ENCODE measurements at regions not wholly inside any gene's neighbourhood (a gene's known extent, or its start where the extent isn't known, plus 50 kb on each side); places are given as distances from the start of the nearest gene placed in this dataset.

- CTCF ChIA-PET (ENCODE audit: partially characterized antibody) = no interaction called here
- H3K36me3 Mint-ChIP-seq = no peaks in the 10 kb centered on the region
- peaks cover 0 to 15% (median 9%) of the 10 kb centered on the region in 8 donors for H3K9me3 Mint-ChIP-seq
- no peak overlapping the region for H3K27ac ChIP-seq (ENCODE audit: low read depth, low read length)
- H3K9me3 ChIP-seq (ENCODE audit: control insufficient read depth in 1 of 2, low read length in 2 of 2) = no peaks in the 10 kb centered on the region
- intact Hi-C loops (cut with micrococcal nuclease) = no loop called here
- H3K27me3 Mint-ChIP-seq = no peaks in the 10 kb centered on the region
- H3K36me3 ChIP-seq (ENCODE audit: insufficient read depth, low read length) = no peaks in the 10 kb centered on the region
- DNase-seq = no peak
- H3K27ac Mint-ChIP-seq = no peak overlapping the region
- no peaks in the 10 kb centered on the region for H3K4me1 Mint-ChIP-seq
- no peak overlapping the region for H3K4me3 ChIP-seq (ENCODE audit: low read length in 2 of 2)
- H3K4me1 ChIP-seq (ENCODE audit: insufficient read depth, low read length) = no peaks in the 10 kb centered on the region
- POLR2A ChIA-PET (ENCODE audit: partially characterized antibody) = no interaction called here
- H3K4me3 Mint-ChIP-seq = no peak overlapping the region
- no peaks in the 10 kb centered on the region for H3K27me3 ChIP-seq (ENCODE audit: insufficient read depth, low read length)
Observed at GRCh38 chr12:72792889-72793288, 520.7 kb downstream of the TRHDE start.

- H3K9me3 Mint-ChIP-seq = peaks cover 0 to 15% (median 9%) of the 10 kb centered on the region in 8 donors
- Histone ChIP-seq H3K27me3 (ENCODE audit: insufficient read depth, low read length) (no peaks in the 10 kb centered on the region), H3K27ac (ENCODE audit: low read depth, low read length) (no peak overlapping the region), H3K4me1 (ENCODE audit: insufficient read depth, low read length) (no peaks in the 10 kb centered on the region), H3K9me3 (ENCODE audit: control insufficient read depth in 1 of 2, low read length in 2 of 2) (no peaks in the 10 kb centered on the region), H3K4me3 (ENCODE audit: low read length in 2 of 2) (no peak overlapping the region), H3K36me3 (ENCODE audit: insufficient read depth, low read length) (no peaks in the 10 kb centered on the region)
- no peak overlapping the region for H3K4me3 Mint-ChIP-seq
- intact Hi-C loops (cut with micrococcal nuclease) = no loop called here
- no peaks in the 10 kb centered on the region for H3K36me3 Mint-ChIP-seq
- POLR2A ChIA-PET (ENCODE audit: partially characterized antibody) = no interaction called here
- H3K4me1 Mint-ChIP-seq = no peaks in the 10 kb centered on the region
- no peaks in the 10 kb centered on the region for H3K27me3 Mint-ChIP-seq
- CTCF ChIA-PET (ENCODE audit: partially characterized antibody) = no interaction called here
- DNase-seq = no peak
- no peak overlapping the region for H3K27ac Mint-ChIP-seq
Observed at GRCh38 chr12:72793796-72794195, 521.6 kb downstream of the TRHDE start.

- no peaks in the 10 kb centered on the region for H3K36me3 ChIP-seq (ENCODE audit: insufficient read depth, low read length)
- H3K27me3 ChIP-seq (ENCODE audit: insufficient read depth, low read length) = no peaks in the 10 kb centered on the region
- H3K4me1 Mint-ChIP-seq = no peaks in the 10 kb centered on the region
- no peaks in the 10 kb centered on the region for H3K4me1 ChIP-seq (ENCODE audit: insufficient read depth, low read length)
- POLR2A ChIA-PET (ENCODE audit: partially characterized antibody) = no interaction called here
- no peak overlapping the region for H3K27ac ChIP-seq (ENCODE audit: low read depth, low read length)
- no peaks in the 10 kb centered on the region for H3K9me3 ChIP-seq (ENCODE audit: control insufficient read depth in 1 of 2, low read length in 2 of 2)
- intact Hi-C loops (cut with micrococcal nuclease) = no loop called here
- H3K27me3 Mint-ChIP-seq = no peaks in the 10 kb centered on the region
- H3K4me3 Mint-ChIP-seq = no peak overlapping the region
- H3K4me3 ChIP-seq (ENCODE audit: low read length in 2 of 2) = no peak overlapping the region
- DNase-seq = no peak
- peaks cover 8 to 42% (median 23%) of the 10 kb centered on the region in 8 donors for H3K9me3 Mint-ChIP-seq
- H3K27ac Mint-ChIP-seq = no peak overlapping the region
- peaks cover 0 to 2% of the 10 kb centered on the region in 2 donors for H3K36me3 Mint-ChIP-seq
- CTCF ChIA-PET (ENCODE audit: partially characterized antibody) = no interaction called here
Observed at GRCh38 chr12:72815421-72815820, 543.3 kb downstream of the TRHDE start.

DNA sequence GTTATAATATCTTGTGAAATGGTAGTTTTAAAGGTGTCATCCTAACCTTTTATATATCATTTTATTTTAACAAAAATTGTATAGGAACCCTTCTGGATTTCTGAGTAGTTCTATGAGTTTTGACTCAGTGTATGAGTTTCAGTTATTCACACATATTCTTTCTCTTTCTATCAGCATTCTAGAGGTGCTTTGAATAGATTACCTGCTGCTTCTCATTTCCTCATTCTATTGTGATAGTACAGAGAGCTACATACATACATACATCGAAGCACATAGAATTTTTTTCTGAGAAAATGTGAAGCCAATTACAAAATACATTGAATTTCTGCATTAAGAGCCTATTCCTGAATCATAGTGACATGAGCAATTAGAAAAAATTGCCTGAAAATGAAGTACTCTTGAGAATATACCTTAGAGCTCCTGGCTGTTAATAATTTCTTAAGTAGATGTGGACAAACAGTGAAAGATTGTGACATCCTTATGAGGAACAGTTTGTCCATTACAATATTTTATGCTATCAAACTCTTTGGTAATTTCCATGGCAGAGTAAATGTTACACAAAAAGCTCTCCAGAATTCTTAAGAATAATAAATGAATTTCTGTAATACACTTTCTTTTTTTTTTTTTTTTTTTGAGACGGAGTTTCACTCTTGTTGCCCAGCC is 556.6 kb downstream of the TRHDE start:
- Mint-ChIP-seq H3K27me3 (no peaks in the 10 kb centered on the region), H3K36me3 (no peaks in the 10 kb centered on the region), H3K9me3 (peaks cover 0 to 8% (median 2%) of the 10 kb centered on the region in 8 donors), H3K4me3 (no peak overlapping the region), H3K4me1 (no peaks in the 10 kb centered on the region), H3K27ac (no peak overlapping the region)
- intact Hi-C loops (cut with micrococcal nuclease) = no loop called here
- ChIA-PET POLR2A (ENCODE audit: partially characterized antibody) (no interaction called here), CTCF (ENCODE audit: partially characterized antibody) (no interaction called here)
- H3K4me1 ChIP-seq (ENCODE audit: insufficient read depth, low read length) = no peaks in the 10 kb centered on the region
- DNase-seq = no peak
- no peaks in the 10 kb centered on the region for H3K36me3 ChIP-seq (ENCODE audit: insufficient read depth, low read length)
- H3K9me3 ChIP-seq (ENCODE audit: control insufficient read depth in 1 of 2, low read length in 2 of 2) = no peaks in the 10 kb centered on the region
- H3K4me3 ChIP-seq (ENCODE audit: low read length in 2 of 2) = no peak overlapping the region
- no peak overlapping the region for H3K27ac ChIP-seq (ENCODE audit: low read depth, low read length)
- H3K27me3 ChIP-seq (ENCODE audit: insufficient read depth, low read length) = no peaks in the 10 kb centered on the region

GRCh38 chr12:72829838-72830237 is 557.7 kb downstream of the TRHDE start:
- Histone ChIP-seq H3K9me3 (ENCODE audit: control insufficient read depth in 1 of 2, low read length in 2 of 2) (no peaks in the 10 kb centered on the region), H3K27me3 (ENCODE audit: insufficient read depth, low read length) (no peaks in the 10 kb centered on the region), H3K4me3 (ENCODE audit: low read length in 2 of 2) (no peak overlapping the region), H3K4me1 (ENCODE audit: insufficient read depth, low read length) (no peaks in the 10 kb centered on the region), H3K27ac (ENCODE audit: low read depth, low read length) (no peak overlapping the region), H3K36me3 (ENCODE audit: insufficient read depth, low read length) (no peaks in the 10 kb centered on the region)
- Mint-ChIP-seq H3K27me3 (no peaks in the 10 kb centered on the region), H3K9me3 (peaks cover 0 to 8% (median 3%) of the 10 kb centered on the region in 8 donors), H3K4me1 (no peaks in the 10 kb centered on the region), H3K4me3 (no peak overlapping the region), H3K36me3 (no peaks in the 10 kb centered on the region), H3K27ac (no peak overlapping the region)
- DNase-seq = no peak
- ChIA-PET CTCF (ENCODE audit: partially characterized antibody) (no interaction called here), POLR2A (ENCODE audit: partially characterized antibody) (no interaction called here)
- intact Hi-C loops (cut with micrococcal nuclease) = no loop called here

GRCh38 chr12:72832024-72832423 is 559.9 kb downstream of the TRHDE start:
- Mint-ChIP-seq H3K4me1 (no peaks in the 10 kb centered on the region), H3K27me3 (no peaks in the 10 kb centered on the region), H3K4me3 (no peak overlapping the region), H3K9me3 (peaks cover 0 to 4% (median under 1%) of the 10 kb centered on the region in 8 donors), H3K36me3 (no peaks in the 10 kb centered on the region), H3K27ac (no peak overlapping the region)
- Histone ChIP-seq H3K27me3 (ENCODE audit: insufficient read depth, low read length) (no peaks in the 10 kb centered on the region), H3K36me3 (ENCODE audit: insufficient read depth, low read length) (no peaks in the 10 kb centered on the region), H3K4me3 (ENCODE audit: low read length in 2 of 2) (no peak overlapping the region), H3K27ac (ENCODE audit: low read depth, low read length) (no peak overlapping the region), H3K4me1 (ENCODE audit: insufficient read depth, low read length) (no peaks in the 10 kb centered on the region), H3K9me3 (ENCODE audit: control insufficient read depth in 1 of 2, low read length in 2 of 2) (no peaks in the 10 kb centered on the region)
- ChIA-PET POLR2A (ENCODE audit: partially characterized antibody) (no interaction called here), CTCF (ENCODE audit: partially characterized antibody) (no interaction called here)
- intact Hi-C loops (cut with micrococcal nuclease) = no loop called here
- DNase-seq = no peak

DNA sequence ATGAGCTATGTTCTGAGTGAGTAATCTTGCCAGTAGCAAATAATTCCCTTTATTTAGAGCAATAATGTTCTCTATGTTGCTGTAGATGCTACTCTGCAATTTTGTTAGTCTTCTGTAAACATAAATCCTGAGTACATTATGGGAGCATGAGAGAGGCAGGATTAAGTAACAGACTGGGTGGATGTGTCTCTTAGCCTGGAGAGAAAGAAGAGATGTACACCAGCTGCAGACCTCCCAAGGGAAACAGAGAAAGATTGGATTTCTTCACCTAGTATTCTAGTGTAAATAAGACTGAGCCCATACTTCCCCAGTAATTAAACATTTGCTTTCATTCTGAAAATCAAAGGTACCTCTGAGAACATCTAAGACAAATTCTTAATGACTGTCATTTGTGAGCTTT is 564.0 kb downstream of the TRHDE start:
- Histone ChIP-seq H3K4me3 (ENCODE audit: low read length in 2 of 2) (no peak overlapping the region), H3K9me3 (ENCODE audit: control insufficient read depth in 1 of 2, low read length in 2 of 2) (no peaks in the 10 kb centered on the region), H3K36me3 (ENCODE audit: insufficient read depth, low read length) (no peaks in the 10 kb centered on the region), H3K27me3 (ENCODE audit: insufficient read depth, low read length) (no peaks in the 10 kb centered on the region), H3K4me1 (ENCODE audit: insufficient read depth, low read length) (no peaks in the 10 kb centered on the region), H3K27ac (ENCODE audit: low read depth, low read length) (no peak overlapping the region)
- DNase-seq = no peak
- intact Hi-C loops (cut with micrococcal nuclease) = no loop called here
- ChIA-PET POLR2A (ENCODE audit: partially characterized antibody) (no interaction called here), CTCF (ENCODE audit: partially characterized antibody) (no interaction called here)
- no peaks in the 10 kb centered on the region for H3K27me3 Mint-ChIP-seq
- no peak overlapping the region for H3K27ac Mint-ChIP-seq
- no peaks in the 10 kb centered on the region for H3K36me3 Mint-ChIP-seq
- peaks cover 0 to 5% (median under 1%) of the 10 kb centered on the region in 8 donors for H3K9me3 Mint-ChIP-seq
- H3K4me3 Mint-ChIP-seq = no peak overlapping the region
- H3K4me1 Mint-ChIP-seq = no peaks in the 10 kb centered on the region

GRCh38 chr12:72839696-72840095 is 567.5 kb downstream of the TRHDE start:
- no peaks in the 10 kb centered on the region for H3K4me1 ChIP-seq (ENCODE audit: insufficient read depth, low read length)
- no peak for DNase-seq
- no peak overlapping the region for H3K27ac ChIP-seq (ENCODE audit: low read depth, low read length)
- Mint-ChIP-seq H3K36me3 (no peaks in the 10 kb centered on the region), H3K27me3 (no peaks in the 10 kb centered on the region), H3K27ac (no peak overlapping the region), H3K9me3 (peaks cover 2 to 17% (median 6%) of the 10 kb centered on the region in 8 donors), H3K4me3 (no peak overlapping the region), H3K4me1 (no peaks in the 10 kb centered on the region)
- CTCF ChIA-PET (ENCODE audit: partially characterized antibody) = no interaction called here
- no peak overlapping the region for H3K4me3 ChIP-seq (ENCODE audit: low read length in 2 of 2)
- POLR2A ChIA-PET (ENCODE audit: partially characterized antibody) = no interaction called here
- intact Hi-C loops (cut with micrococcal nuclease) = no loop called here
- H3K27me3 ChIP-seq (ENCODE audit: insufficient read depth, low read length) = no peaks in the 10 kb centered on the region
- H3K9me3 ChIP-seq (ENCODE audit: control insufficient read depth in 1 of 2, low read length in 2 of 2) = no peaks in the 10 kb centered on the region
- no peaks in the 10 kb centered on the region for H3K36me3 ChIP-seq (ENCODE audit: insufficient read depth, low read length)
